OCI-LY1 (cell line): ENCODE measurements at regions not wholly inside any gene's neighbourhood (a gene's known extent, or its start where the extent isn't known, plus 50 kb on each side); places are given as distances from the start of the nearest gene placed in this dataset.
"Not testable (repeated sequence)": the region's sequence is repeated elsewhere in the genome, so short reads cannot be mapped to it uniquely, and the experiment has no call there.

Experiments
- CTCF ChIP-seq: fragments of 200-600 bp; sonication (generic), shearing (Covaris generic); IDR thresholded peaks from 2 replicates; pipeline ENCODE4 v1.5.1; 2017; ENCODE audit warnings: mild to moderate bottlenecking, antibody characterized with exemption, low read length, moderate library complexity, mixed read lengths
- EZH2 ChIP-seq: fragments of 200-600 bp; sonication (generic), shearing (Covaris generic); IDR thresholded peaks from 2 replicates; pipeline ENCODE4 v1.8.0; 2017; ENCODE audit warnings: borderline replicate concordance, mixed run types, mild to moderate bottlenecking, antibody characterized with exemption, low read length, moderate library complexity, mixed read lengths

GRCh38 chr17:21578783-21579182 lies 113.5 kb upstream of the KCNJ18 start:
- not testable (repeated sequence) for TF ChIP-seq EZH2, CTCF
